Cardiac fibroblast (primary cell): ENCODE measurements at regions not wholly inside any gene's neighbourhood (a gene's known extent, or its start where the extent isn't known, plus 50 kb on each side); places are given as distances from the start of the nearest gene placed in this dataset.

ENCODE experiments used
- DNase-seq, 2 donors: peaks; one replicate each; pipeline versions ENCODE4 v3.0.0 to v3.0.0-alpha.2; 2010; ENCODE audit warnings: low read depth in 2 of 2
- H3K4me3 ChIP-seq, 2 donors: replicated peaks in 1 of 2; 1 replicate in 1 of 2; 2 replicates in 1 of 2; pipeline ENCODE4 v1.5.1; 2011; ENCODE audit warnings: low read depth in 2 of 2, low read length in 2 of 2, mild to moderate bottlenecking in 2 of 2, moderate library complexity in 1 of 2
- CTCF ChIP-seq: IDR thresholded peaks from one replicate; pipeline ENCODE4 v1.5.1; 2011; ENCODE audit warnings: low read depth, mild to moderate bottlenecking, low read length, inconsistent platforms

DNA sequence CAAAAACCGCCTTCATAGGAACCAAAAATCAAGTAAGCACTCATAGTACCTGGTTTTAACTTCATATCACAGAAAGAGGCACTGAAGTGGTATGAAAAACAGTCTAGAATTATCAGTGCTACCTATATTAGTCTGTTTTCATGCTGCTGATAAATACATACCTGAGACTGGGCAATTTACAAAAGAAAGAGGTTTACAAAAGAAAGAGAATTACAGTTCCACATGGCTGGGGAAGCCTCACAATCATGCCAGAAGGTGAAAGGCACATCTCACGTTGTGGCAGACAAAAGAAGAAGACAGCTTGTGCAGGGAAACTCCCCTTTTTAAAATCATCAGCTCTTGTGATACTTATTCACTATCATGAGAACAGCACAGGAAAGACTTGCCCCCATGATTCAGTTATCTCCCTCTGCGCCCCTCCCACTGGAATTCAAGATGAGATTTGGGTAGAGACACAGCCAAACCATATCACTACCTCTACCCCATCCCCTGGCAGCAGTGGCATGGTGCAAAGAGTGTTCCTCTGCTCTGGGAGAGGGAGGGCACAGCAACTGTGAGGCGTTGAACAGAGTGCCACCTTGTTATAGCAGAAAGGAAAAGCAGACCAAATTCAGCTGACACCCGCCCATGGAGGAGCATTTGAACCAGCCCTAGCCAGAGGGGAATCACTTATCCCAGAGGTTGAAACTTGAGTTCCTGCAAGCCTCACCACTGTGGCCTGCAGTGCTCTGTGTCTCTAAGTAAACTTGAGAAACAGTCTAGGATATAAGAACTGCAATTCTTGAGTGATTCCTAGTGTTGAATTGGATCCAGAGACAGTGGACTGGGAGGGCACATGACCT, 61.9 kb upstream of the PTPRZ1 start:
- no peak for DNase-seq
- no peak for TF ChIP-seq CTCF
- no peak overlapping the region for H3K4me3 ChIP-seq

DNA sequence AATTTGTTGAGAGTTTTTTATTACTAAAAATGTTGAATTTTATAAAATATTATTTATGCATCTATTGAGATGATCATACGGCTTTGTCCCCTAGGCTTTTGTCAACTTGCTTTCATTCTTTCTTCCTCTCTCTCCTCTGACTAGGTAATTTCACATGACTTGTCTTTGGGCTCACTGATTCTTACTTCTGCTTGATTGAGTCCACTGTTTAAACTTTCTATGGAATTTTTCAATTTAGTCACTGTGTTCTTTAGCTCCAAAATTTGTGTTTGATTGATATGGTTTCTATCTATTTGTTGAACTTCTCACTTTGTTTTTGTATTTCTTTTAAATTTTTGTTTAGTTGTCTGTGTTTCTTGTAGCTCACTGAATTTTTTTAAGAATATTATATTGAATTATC, 65.9 kb upstream of the PTPRZ1 start:
- no peak overlapping the region for H3K4me3 ChIP-seq
- no peak for TF ChIP-seq CTCF
- no peak for DNase-seq

GRCh38 chr7:121803039-121803438, 69.9 kb upstream of the PTPRZ1 start:
- H3K4me3 ChIP-seq = no peak overlapping the region
- no peak for TF ChIP-seq CTCF
- no peak for DNase-seq

DNA sequence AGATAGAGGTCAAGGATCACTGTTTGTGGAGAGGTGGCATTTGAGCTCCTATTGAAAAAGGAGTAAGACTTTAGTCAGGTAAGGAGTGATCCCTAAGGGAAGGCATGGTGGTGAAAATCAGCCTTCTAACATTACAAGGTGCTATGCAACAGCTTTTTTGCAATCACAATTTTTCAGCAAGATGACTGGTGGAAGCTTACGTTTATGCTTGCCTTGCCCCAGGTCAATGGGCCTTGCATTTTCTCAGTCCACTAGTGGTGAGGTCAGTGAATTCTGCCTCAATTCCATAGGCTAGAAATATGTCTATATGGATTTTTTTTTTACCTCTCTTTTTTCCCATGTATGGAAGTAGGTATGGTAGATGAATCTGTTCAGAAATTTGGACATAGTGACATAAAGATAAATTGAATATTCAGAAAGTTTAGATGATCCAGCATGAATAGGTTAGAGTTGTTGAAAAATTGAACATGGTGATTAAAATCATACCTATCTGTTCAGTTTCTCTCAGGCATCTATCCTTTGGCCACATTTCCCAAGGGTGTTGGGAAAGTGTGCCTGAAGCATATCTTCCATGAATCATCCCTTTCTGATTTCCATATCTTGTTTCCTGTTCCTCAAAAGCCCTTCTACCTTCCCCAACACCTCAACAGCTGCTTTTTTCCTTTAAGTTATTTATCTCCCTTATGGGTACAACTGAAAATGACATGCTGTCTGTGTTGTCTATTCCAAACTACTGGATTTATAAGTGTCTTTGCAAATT, 71.9 kb upstream of the PTPRZ1 start:
- H3K4me3 ChIP-seq = no peak overlapping the region
- TF ChIP-seq CTCF = no peak
- no peak for DNase-seq

- no peak for DNase-seq
- no peak for TF ChIP-seq CTCF
- H3K4me3 ChIP-seq = no peak overlapping the region
Observed at GRCh38 chr7:121798896-121799295, 74.1 kb upstream of the PTPRZ1 start.

GRCh38 chr7:121798453-121798840, 74.5 kb upstream of the PTPRZ1 start:
- TF ChIP-seq CTCF = no peak
- no peak overlapping the region for H3K4me3 ChIP-seq
- DNase-seq = no peak
